ENCODE measurements at regions not wholly inside any gene's neighbourhood (a gene's known extent, or its start where the extent isn't known, plus 50 kb on each side); places are given as distances from the start of the nearest gene placed in this dataset.

- no peaks in the 10 kb centered on the region; the same call in 1 of the 2 replicates for H3K9me3 ChIP-seq (ENCODE audit: control insufficient read depth, insufficient read depth, low read depth, low read length)
- H3K36me3 ChIP-seq (ENCODE audit: control insufficient read depth, insufficient read depth, low read length) = no peaks in the 10 kb centered on the region
- no peak overlapping the region for H3K4me3 ChIP-seq (ENCODE audit: low read depth, low read length)
- H3K4me1 ChIP-seq (ENCODE audit: control insufficient read depth, insufficient read depth, low read length) = peaks cover 5% of the 10 kb centered on the region; the same call in 1 of the 2 replicates
- H3K27ac ChIP-seq (ENCODE audit: low read depth, low read length) = no peak overlapping the region
- no peak overlapping the region for H3K9ac ChIP-seq (ENCODE audit: low read length)
- H3K27me3 ChIP-seq (ENCODE audit: control insufficient read depth, insufficient read depth, low read length) = no peaks in the 10 kb centered on the region
Observed at GRCh38 chr3:127383656-127384179, 95.9 kb upstream of the PRR20G start.

- Histone ChIP-seq H3K36me3 (ENCODE audit: control insufficient read depth, insufficient read depth, low read length) (no peaks in the 10 kb centered on the region), H3K4me1 (ENCODE audit: control insufficient read depth, insufficient read depth, low read length) (peaks cover 3% of the 10 kb centered on the region; the same call in 1 of the 2 replicates), H3K4me3 (ENCODE audit: low read depth, low read length) (no peak overlapping the region), H3K9ac (ENCODE audit: low read length) (no peak overlapping the region), H3K9me3 (ENCODE audit: control insufficient read depth, insufficient read depth, low read depth, low read length) (no peaks in the 10 kb centered on the region; the same call in 1 of the 2 replicates), H3K27me3 (ENCODE audit: control insufficient read depth, insufficient read depth, low read length) (no peaks in the 10 kb centered on the region), H3K27ac (ENCODE audit: low read depth, low read length) (no peak overlapping the region)
Observed at GRCh38 chr3:127377801-127378655, 90.2 kb upstream of the PRR20G start.

GRCh38 chr3:127375151-127375930 lies 87.5 kb upstream of the PRR20G start:
- Histone ChIP-seq H3K36me3 (ENCODE audit: control insufficient read depth, insufficient read depth, low read length) (no peaks in the 10 kb centered on the region), H3K4me1 (ENCODE audit: control insufficient read depth, insufficient read depth, low read length) (peaks cover 3% of the 10 kb centered on the region; the same call in 1 of the 2 replicates), H3K9me3 (ENCODE audit: control insufficient read depth, insufficient read depth, low read depth, low read length) (no peaks in the 10 kb centered on the region), H3K4me3 (ENCODE audit: low read depth, low read length) (no peak overlapping the region), H3K27me3 (ENCODE audit: control insufficient read depth, insufficient read depth, low read length) (no peaks in the 10 kb centered on the region), H3K27ac (ENCODE audit: low read depth, low read length) (no peak overlapping the region), H3K9ac (ENCODE audit: low read length) (no peak overlapping the region)

- Histone ChIP-seq H3K27me3 (ENCODE audit: control insufficient read depth, insufficient read depth, low read length) (peaks cover 4% of the 10 kb centered on the region; the same call in 1 of the 2 replicates), H3K4me3 (ENCODE audit: low read depth, low read length) (no peak overlapping the region), H3K4me1 (ENCODE audit: control insufficient read depth, insufficient read depth, low read length) (peaks cover 3% of the 10 kb centered on the region; the same call in 1 of the 2 replicates), H3K27ac (ENCODE audit: low read depth, low read length) (no peak overlapping the region), H3K9me3 (ENCODE audit: control insufficient read depth, insufficient read depth, low read depth, low read length) (no peaks in the 10 kb centered on the region), H3K9ac (ENCODE audit: low read length) (no peak overlapping the region), H3K36me3 (ENCODE audit: control insufficient read depth, insufficient read depth, low read length) (no peaks in the 10 kb centered on the region)
Observed at GRCh38 chr3:127374086-127375010, 86.5 kb upstream of the PRR20G start.

- Histone ChIP-seq H3K9ac (ENCODE audit: low read length) (no peak overlapping the region), H3K36me3 (ENCODE audit: control insufficient read depth, insufficient read depth, low read length) (no peaks in the 10 kb centered on the region), H3K4me3 (ENCODE audit: low read depth, low read length) (no peak overlapping the region), H3K27ac (ENCODE audit: low read depth, low read length) (no peak overlapping the region), H3K4me1 (ENCODE audit: control insufficient read depth, insufficient read depth, low read length) (peaks cover 7% of the 10 kb centered on the region; the same call in 1 of the 2 replicates), H3K27me3 (ENCODE audit: control insufficient read depth, insufficient read depth, low read length) (peaks cover 5% of the 10 kb centered on the region; the same call in 1 of the 2 replicates), H3K9me3 (ENCODE audit: control insufficient read depth, insufficient read depth, low read depth, low read length) (no peaks in the 10 kb centered on the region)
Observed at GRCh38 chr3:127373441-127374085, 85.7 kb upstream of the PRR20G start.

GRCh38 chr3:127371846-127372245 lies 84.0 kb upstream of the PRR20G start:
- Histone ChIP-seq H3K27ac (ENCODE audit: low read depth, low read length) (no peak overlapping the region), H3K27me3 (ENCODE audit: control insufficient read depth, insufficient read depth, low read length) (peaks cover 5% of the 10 kb centered on the region; the same call in 1 of the 2 replicates), H3K9me3 (ENCODE audit: control insufficient read depth, insufficient read depth, low read depth, low read length) (no peaks in the 10 kb centered on the region), H3K36me3 (ENCODE audit: control insufficient read depth, insufficient read depth, low read length) (no peaks in the 10 kb centered on the region), H3K4me3 (ENCODE audit: low read depth, low read length) (no peak overlapping the region), H3K9ac (ENCODE audit: low read length) (no peak overlapping the region), H3K4me1 (ENCODE audit: control insufficient read depth, insufficient read depth, low read length) (peaks cover 8% of the 10 kb centered on the region; the same call in 1 of the 2 replicates)

- H3K9ac ChIP-seq (ENCODE audit: low read length) = no peak overlapping the region
Observed at GRCh38 chr3:127371334-127371733, 83.5 kb upstream of the PRR20G start.

GRCh38 chr3:127370906-127371305 lies 83.1 kb upstream of the PRR20G start:
- no peak overlapping the region for H3K4me3 ChIP-seq (ENCODE audit: low read depth, low read length)
- no peaks in the 10 kb centered on the region for H3K36me3 ChIP-seq (ENCODE audit: control insufficient read depth, insufficient read depth, low read length)
- no peak overlapping the region for H3K27ac ChIP-seq (ENCODE audit: low read depth, low read length)
- peaks cover 6% of the 10 kb centered on the region; the same call in 1 of the 2 replicates for H3K27me3 ChIP-seq (ENCODE audit: control insufficient read depth, insufficient read depth, low read length)
- no peak overlapping the region for H3K9ac ChIP-seq (ENCODE audit: low read length)
- H3K4me1 ChIP-seq (ENCODE audit: control insufficient read depth, insufficient read depth, low read length) = peaks cover 8% of the 10 kb centered on the region; the same call in 1 of the 2 replicates
- no peaks in the 10 kb centered on the region for H3K9me3 ChIP-seq (ENCODE audit: control insufficient read depth, insufficient read depth, low read depth, low read length)

More at GRCh38 chr3:127371334-127371733, 83.5 kb upstream of the PRR20G start:
- no peak overlapping the region for H3K4me3 ChIP-seq (ENCODE audit: low read depth, low read length)
- peaks cover 8% of the 10 kb centered on the region; the same call in 1 of the 2 replicates for H3K4me1 ChIP-seq (ENCODE audit: control insufficient read depth, insufficient read depth, low read length)
- H3K27ac ChIP-seq (ENCODE audit: low read depth, low read length) = no peak overlapping the region
- no peaks in the 10 kb centered on the region for H3K9me3 ChIP-seq (ENCODE audit: control insufficient read depth, insufficient read depth, low read depth, low read length)
- no peaks in the 10 kb centered on the region for H3K36me3 ChIP-seq (ENCODE audit: control insufficient read depth, insufficient read depth, low read length)
- peaks cover 5% of the 10 kb centered on the region; the same call in 1 of the 2 replicates for H3K27me3 ChIP-seq (ENCODE audit: control insufficient read depth, insufficient read depth, low read length)

- Histone ChIP-seq H3K9me3 (ENCODE audit: control insufficient read depth, insufficient read depth, low read depth, low read length) (no peaks in the 10 kb centered on the region), H3K9ac (ENCODE audit: low read length) (no peak overlapping the region), H3K4me3 (ENCODE audit: low read depth, low read length) (no peak overlapping the region), H3K27me3 (ENCODE audit: control insufficient read depth, insufficient read depth, low read length) (peaks cover 19% of the 10 kb centered on the region; the same call in 1 of the 2 replicates), H3K4me1 (ENCODE audit: control insufficient read depth, insufficient read depth, low read length) (peaks cover 8% of the 10 kb centered on the region; the same call in 1 of the 2 replicates), H3K27ac (ENCODE audit: low read depth, low read length) (no peak overlapping the region), H3K36me3 (ENCODE audit: control insufficient read depth, insufficient read depth, low read length) (no peaks in the 10 kb centered on the region)
Observed at GRCh38 chr3:127369356-127369935, 81.6 kb upstream of the PRR20G start.

Measured in HUES6 (cell line).